Fibroblast of mammary gland (primary cell): ENCODE measurements at regions not wholly inside any gene's neighbourhood (a gene's known extent, or its start where the extent isn't known, plus 50 kb on each side); places are given as distances from the start of the nearest gene placed in this dataset.

Experiments used
- DNase-seq: peaks from one replicate; pipeline ENCODE4 v3.0.0-alpha.2; 2010; ENCODE audit warnings: low read depth
- H3K4me3 ChIP-seq: 2 replicates; pipeline ENCODE4 v1.5.1; 2011; ENCODE audit warnings: low read depth, mild to moderate bottlenecking, low read length, moderate library complexity; ENCODE audit not compliant: control insufficient read depth
- CTCF ChIP-seq: conservative IDR thresholded peaks from 2 replicates; pipeline ENCODE4 v1.5.1; 2011; ENCODE audit warnings: low read depth, low read length, inconsistent platforms; ENCODE audit not compliant: control insufficient read depth, insufficient read depth

GRCh38 chr15:95171564-95171963 lies 940.2 kb downstream of the MCTP2 start:
- no peak for TF ChIP-seq CTCF
- no peak overlapping the region for H3K4me3 ChIP-seq
- no peak for DNase-seq

GRCh38 chr15:95174301-95175259 lies 943.2 kb downstream of the MCTP2 start:
- peak; percentile 85 for DNase-seq
- TF ChIP-seq CTCF = no peak

GRCh38 chr15:95175914-95176658 lies 944.7 kb downstream of the MCTP2 start:
- DNase-seq = peak; percentile 95
- TF ChIP-seq CTCF = no peak
- H3K4me3 ChIP-seq = no peak overlapping the region

More at GRCh38 chr15:95174301-95175259, 943.2 kb downstream of the MCTP2 start:
- H3K4me3 ChIP-seq = no peak overlapping the region

- no peak for DNase-seq
- TF ChIP-seq CTCF = no peak
- no peak overlapping the region for H3K4me3 ChIP-seq
Observed at GRCh38 chr15:95176794-95177577, 945.6 kb downstream of the MCTP2 start.

GRCh38 chr15:95180530-95180929 lies 949.2 kb downstream of the MCTP2 start:
- DNase-seq = no peak
- no peak overlapping the region for H3K4me3 ChIP-seq
- no peak for TF ChIP-seq CTCF

GRCh38 chr15:95182091-95182490 lies 950.7 kb downstream of the MCTP2 start:
- TF ChIP-seq CTCF = no peak
- no peak overlapping the region for H3K4me3 ChIP-seq
- no peak for DNase-seq
